HG03565 (cell line): ENCODE measurements at regions not wholly inside any gene's neighbourhood (a gene's known extent, or its start where the extent isn't known, plus 50 kb on each side); places are given as distances from the start of the nearest gene placed in this dataset.
A peak's percentile ranks its signal among the peaks of the same experiment; 100 is the strongest.

Source experiments
- ATAC-seq: cut with Tn5 transposase; IDR thresholded peaks from one replicate; pipeline ENCODE4 v1.9.1; 2021; ENCODE audit warnings: mild to moderate bottlenecking, moderate library complexity; ENCODE audit not compliant: unreplicated experiment

DNA sequence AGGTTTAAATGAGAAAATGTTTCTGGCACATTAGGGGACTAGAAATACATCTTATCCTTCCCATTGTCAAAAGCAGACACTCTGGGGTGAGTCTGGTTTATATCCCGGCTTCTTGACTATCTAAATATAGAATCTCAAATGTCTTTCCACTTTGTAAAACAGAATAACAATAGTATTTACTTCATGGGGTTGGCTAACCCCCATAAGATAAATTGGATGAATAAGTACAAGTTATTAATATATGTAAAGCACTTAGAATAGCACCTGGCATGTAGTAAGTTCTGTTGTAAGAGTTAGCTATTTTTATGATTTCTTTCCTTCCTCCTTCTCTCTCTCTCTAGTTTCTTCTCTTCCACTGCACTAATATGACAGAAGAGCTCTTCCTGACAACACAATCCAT, 499.1 kb downstream of the INSC start:
- no peak for ATAC-seq

GRCh38 chr11:15615398-15616096, 500.8 kb downstream of the INSC start:
- no peak for ATAC-seq

DNA sequence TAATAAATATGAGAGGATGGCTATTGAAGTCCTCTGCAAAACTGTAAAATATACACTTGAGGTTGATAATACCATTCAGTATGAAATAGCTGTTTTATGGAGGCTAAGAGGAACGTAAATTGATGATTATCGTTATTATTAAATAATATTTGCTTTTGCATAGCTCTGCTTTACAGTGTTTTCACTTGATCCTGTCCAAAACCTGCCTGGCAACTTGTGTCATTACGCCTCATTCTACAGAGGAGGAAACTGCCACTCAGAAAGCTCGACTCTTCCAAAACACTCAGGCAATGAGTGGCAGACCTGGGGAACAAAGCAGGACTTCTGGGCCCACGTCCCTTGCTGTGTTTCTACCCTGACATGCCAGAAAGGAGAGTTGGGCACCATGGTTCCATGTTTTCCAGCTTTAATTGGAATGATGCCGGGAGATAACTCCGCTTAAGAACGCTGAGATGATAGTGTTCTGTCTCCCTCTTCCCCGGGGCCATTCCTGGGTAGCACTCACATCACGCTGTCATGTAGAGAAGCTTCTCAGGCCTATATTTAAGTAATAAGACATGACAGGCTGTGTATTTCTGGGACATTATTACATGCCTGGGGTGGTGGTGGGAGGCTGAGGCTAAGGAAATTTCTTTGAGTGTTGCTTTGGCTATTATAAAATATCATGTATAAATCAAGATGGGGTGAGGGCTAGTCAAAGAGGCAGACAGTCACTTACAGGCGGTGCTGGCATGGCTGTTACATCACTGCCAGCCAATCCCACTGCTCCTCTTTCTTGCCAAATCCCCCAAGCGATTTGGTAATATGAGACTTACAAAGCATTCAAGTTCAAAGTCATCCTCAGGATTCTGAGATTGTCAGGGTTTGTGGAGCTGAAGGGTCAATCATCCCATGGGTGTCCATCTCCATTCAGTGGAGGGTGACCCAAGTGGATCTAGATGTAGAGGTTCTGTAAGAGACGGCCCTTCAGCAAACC, 501.7 kb downstream of the INSC start:
- no peak for ATAC-seq

DNA sequence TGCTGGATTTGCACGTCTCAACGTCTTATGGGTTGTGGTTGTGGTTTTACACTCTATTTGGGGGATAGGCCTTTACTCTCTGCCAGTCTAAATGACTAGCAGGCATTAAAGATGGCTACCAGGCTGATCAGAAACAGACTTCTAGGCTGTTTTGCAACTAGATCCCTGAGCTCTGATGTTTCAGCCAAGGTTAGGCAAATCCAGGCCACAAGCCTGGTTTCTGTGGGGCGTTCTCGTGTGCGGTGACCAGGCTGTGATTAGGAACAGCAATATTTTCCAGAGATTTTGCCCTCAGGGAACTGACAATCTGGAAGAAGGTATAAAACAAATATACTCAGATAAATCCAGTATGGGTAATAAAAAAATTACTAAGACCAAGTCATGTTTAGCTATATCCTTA, 502.4 kb downstream of the INSC start:
- no peak for ATAC-seq

GRCh38 chr11:15618583-15619032, 503.9 kb downstream of the INSC start:
- ATAC-seq = no peak

DNA sequence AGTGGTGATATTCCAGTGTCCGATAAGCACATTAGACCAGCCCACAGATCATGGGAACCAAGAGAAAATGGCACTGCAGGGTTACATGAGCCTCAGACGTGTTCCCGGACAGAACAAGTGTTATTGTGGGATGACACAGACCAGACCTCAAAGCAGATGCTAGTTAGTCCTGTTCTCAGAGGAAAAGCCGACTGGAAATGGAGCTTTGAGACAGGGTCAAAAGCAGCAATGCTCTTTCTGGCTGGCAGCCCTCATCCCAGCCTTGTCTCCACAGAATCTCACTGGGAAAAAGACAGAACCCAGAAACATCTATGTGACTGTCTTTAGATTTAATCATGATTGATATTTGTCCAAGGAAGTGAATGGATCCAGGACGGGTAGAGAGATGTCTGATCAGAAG, 506.8 kb downstream of the INSC start:
- no peak for ATAC-seq

DNA sequence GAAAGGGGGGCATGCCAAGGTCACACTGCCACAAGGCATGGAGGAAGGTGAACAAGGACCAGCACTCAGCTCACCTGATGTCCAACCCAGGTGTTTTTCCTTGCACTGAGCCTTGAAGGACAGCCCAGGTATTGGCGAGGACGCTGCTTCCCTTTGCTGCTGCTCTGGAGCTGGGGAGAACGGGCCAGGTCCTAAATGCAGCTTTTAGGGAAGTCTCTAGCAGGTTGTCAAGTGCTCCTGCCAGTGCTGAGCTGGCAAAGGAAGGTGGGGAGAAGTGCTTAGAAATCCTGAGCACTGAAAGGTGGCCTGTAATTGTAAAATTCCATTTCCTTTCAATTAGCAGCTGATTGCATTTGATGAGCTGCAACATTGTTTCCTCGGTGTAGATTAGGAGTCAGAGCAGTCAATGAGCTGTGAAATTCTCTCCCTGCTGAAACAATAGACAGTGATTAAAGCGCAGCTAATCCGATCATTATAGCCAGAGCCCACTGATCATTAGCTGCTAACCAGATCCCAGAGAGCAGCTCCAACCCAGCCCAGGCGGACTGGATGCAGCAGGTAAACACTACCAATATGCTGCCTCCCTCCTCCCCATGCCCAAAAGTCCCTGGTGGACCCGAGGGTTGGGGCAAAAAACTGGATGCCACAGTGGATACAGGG, 507.6 kb downstream of the INSC start:
- no peak for ATAC-seq

GRCh38 chr11:15624701-15625100, 510.0 kb downstream of the INSC start:
- ATAC-seq = no peak

DNA sequence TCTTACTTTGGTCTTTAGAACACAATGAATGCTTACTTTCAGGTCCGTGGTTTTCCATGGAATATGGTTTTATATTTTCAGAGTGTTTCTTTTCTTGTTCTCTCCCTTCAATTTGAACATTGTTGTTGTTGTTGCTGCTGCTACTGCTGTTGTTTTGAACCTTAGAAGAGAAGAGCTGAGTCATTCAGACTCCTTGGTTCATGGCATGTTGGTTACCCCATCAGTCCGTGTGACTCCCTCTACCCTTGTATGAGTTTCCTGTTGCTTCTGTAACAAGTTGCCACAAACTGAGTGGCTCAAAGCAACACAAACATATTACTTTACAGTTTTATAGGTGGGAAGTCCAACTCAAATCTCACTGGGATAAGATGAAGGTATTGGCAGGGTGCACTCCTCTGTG, 511.0 kb downstream of the INSC start:
- ATAC-seq = no peak

- ATAC-seq = no peak
Observed at GRCh38 chr11:15627560-15627959, 512.8 kb downstream of the INSC start.

GRCh38 chr11:15629690-15630321, 515.1 kb downstream of the INSC start:
- ATAC-seq = no peak

DNA sequence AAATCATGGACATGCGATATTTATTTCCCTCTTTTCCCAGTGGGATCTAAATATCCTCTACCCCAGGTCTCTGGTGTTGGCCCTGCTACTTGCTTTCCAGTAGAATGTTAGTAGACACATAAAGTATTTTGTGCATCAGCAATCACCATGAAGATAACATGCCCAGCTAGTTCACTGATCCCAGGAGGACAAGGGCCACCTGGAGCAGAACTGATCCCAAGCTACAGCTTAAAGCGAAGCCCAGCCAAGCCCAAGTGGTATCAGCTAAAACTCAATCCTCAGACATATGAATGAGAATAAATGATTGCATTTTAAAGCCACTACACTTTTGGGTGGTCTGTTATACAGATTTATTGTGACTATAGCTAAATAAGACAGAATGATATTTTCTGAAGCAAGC, 516.2 kb downstream of the INSC start:
- no peak for ATAC-seq

- ATAC-seq = no peak
Observed at GRCh38 chr11:15635521-15635920, 520.8 kb downstream of the INSC start.

DNA sequence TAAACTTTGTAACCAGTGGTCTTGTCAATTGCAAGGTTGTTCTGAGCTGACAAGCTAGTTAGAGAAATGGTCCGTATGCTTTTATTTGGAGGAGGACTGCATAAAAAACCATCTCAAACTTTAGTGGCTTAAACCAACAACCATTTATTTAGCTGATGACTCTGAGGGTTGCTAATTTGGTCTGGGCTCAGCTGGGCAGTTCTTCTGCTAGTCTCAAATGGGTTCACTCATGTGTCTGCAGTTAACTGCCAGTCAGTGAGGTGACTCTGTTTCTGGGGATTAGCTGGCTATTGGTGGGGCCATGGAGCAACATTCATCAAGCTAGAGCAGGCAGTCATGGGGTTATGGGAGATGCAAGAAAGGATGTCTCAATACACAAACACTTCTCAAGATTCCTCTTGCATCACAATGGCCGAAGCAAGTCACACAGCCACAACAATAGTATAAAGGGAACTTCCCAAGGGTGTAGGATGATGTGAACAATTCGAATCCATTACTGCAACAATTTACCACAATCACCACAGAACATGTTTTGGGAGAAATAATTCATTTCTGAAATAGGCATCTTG, 521.9 kb downstream of the INSC start:
- no peak for ATAC-seq

GRCh38 chr11:15638386-15638787, 523.7 kb downstream of the INSC start:
- ATAC-seq = no peak

DNA sequence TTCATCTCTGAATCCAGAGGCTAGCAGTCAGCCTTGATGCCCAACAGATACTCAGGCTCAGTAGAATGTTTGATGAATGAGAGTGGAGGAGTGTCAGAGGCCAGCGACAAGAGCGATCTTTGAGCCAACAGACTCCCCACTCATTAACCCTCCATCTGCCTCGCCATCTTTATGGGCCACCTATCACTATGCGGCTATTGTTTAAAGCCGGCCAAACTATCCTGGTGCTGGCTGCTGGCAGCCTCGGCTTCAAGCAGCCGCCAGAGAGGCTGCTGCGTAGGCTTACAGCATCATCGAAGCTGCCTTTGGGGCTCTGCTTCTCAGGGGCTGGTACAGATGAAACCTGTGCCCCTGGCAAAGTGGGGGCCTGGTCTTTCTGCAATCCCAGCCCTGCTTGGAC, 525.6 kb downstream of the INSC start:
- no peak for ATAC-seq

DNA sequence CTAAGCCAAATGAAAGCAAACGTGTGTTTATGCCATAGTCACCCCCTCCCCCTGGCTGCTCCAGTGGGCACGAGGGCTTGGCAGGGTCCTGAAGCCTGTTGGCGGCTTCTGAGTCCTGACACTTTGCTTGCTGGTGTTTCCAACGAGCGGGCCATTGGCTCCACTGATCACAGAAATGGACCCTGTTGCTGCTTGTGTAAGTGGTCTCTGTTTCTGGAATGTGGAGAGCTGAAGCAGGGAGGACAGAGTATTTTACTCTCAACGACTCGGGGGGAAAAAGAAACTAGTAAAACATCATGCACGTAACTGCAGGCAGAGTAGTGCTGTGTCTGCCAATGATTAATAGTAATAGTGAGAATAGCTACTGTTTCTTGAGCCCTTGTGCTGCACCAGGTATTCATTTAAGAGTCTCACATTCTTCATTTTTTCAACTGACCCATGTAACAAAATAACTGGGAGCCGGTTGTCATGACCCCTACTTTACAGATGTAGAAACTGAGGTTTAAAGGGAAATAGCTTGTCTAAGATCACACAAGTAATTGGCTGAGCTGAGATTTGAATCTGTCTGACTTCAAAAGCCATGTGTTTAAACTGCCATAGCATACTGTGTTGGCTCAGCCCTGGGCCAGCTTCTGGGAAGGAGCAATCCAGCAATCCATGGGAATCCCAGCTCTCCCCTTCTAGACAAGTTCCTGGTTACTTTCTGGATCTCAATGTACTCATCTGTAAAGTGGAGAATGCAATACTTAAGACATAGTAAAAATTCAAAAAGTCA, 526.7 kb downstream of the INSC start:
- peak; percentile 45 for ATAC-seq

GRCh38 chr11:15645201-15645600, 530.5 kb downstream of the INSC start:
- ATAC-seq = no peak

DNA sequence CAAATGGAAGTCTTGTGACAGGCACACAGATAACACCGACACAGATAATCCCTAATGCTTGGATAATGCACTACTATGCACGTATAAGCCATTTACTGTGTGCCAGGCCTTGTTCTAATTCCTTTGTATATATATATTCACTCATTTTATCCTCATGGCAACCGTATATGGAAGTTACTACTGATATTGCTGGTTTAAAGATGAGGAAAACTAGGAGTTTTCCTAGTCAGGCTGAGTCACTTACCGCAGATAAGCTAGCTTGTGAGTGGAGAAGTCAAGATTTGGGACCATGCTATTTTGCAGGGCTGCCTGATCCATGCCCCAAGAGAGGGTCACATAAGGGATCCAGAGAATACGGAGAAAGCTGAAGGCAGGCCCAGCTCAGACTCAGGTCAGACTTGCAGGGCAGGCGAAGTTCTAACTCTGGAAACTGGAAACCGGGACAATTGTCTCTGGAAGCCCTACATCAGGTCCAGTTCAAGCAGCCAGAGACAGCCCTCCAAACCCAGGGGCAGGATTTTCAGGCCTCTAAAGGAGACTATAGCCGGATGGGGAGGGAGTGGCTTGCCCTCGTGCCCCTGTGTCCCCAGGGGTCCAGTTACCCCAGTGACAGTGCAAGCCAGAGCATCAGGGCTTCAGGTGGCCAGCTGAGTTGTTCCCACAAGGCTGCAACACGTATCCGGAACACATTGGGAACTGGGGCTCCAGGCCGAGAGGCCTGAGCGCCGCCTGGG, 534.8 kb downstream of the INSC start:
- ATAC-seq = no peak
